Glomerular visceral epithelial cell (primary cell): ENCODE measurements at regions not wholly inside any gene's neighbourhood (a gene's known extent, or its start where the extent isn't known, plus 50 kb on each side); places are given as distances from the start of the nearest gene placed in this dataset.

Experiments
- DNase-seq: peaks from one replicate; pipeline ENCODE4 v3.0.0-alpha.2; 2016; ENCODE audit errors: extremely low spot score

GRCh38 chrX:39941332-39941920 lies 156.3 kb downstream of the BCOR start:
- DNase-seq, result peak; percentile 74

- no peak for DNase-seq
These were observed 153.3 kb downstream of the BCOR start for GRCh38 chrX:39944416-39944815.

GRCh38 chrX:39945709-39946108 lies 152.0 kb downstream of the BCOR start:
- no peak for DNase-seq

GRCh38 chrX:39946822-39947221 lies 150.9 kb downstream of the BCOR start:
- peak; percentile 85 for DNase-seq

- no peak for DNase-seq
These were observed 149.2 kb downstream of the BCOR start for GRCh38 chrX:39948582-39948981.

- DNase-seq, result peak; percentile 64
These were observed 147.6 kb downstream of the BCOR start for GRCh38 chrX:39950018-39950688.

GRCh38 chrX:39952989-39953388 lies 144.8 kb downstream of the BCOR start:
- DNase-seq, result no peak

GRCh38 chrX:39953879-39954278 lies 143.9 kb downstream of the BCOR start:
- peak; percentile 85 for DNase-seq

- DNase-seq, result no peak
These were observed 142.9 kb downstream of the BCOR start for GRCh38 chrX:39954851-39955250.

- DNase-seq, result no peak
These were observed 142.1 kb downstream of the BCOR start for GRCh38 chrX:39955625-39956024.

- no peak for DNase-seq
These were observed 140.9 kb downstream of the BCOR start for GRCh38 chrX:39956803-39957394.

GRCh38 chrX:39957816-39958566 lies 139.8 kb downstream of the BCOR start:
- DNase-seq, result no peak

GRCh38 chrX:39958850-39959249 lies 138.9 kb downstream of the BCOR start:
- no peak for DNase-seq

- no peak for DNase-seq
These were observed 137.5 kb downstream of the BCOR start for GRCh38 chrX:39960219-39960618.

GRCh38 chrX:39961441-39961840 lies 136.3 kb downstream of the BCOR start:
- DNase-seq, result no peak

- no peak for DNase-seq
These were observed 132.6 kb downstream of the BCOR start for GRCh38 chrX:39965051-39965573.

GRCh38 chrX:39966176-39966575 lies 131.6 kb downstream of the BCOR start:
- no peak for DNase-seq

GRCh38 chrX:39967348-39967747 lies 130.4 kb downstream of the BCOR start:
- DNase-seq, result no peak

GRCh38 chrX:39969099-39969818 lies 128.5 kb downstream of the BCOR start:
- no peak for DNase-seq

GRCh38 chrX:39969819-39970504 lies 127.8 kb downstream of the BCOR start:
- no peak for DNase-seq

- DNase-seq, result no peak
These were observed 126.0 kb downstream of the BCOR start for GRCh38 chrX:39971760-39972159.
